Suprapubic skin (tissue), 4 donors: ENCODE measurements at regions not wholly inside any gene's neighbourhood (a gene's known extent, or its start where the extent isn't known, plus 50 kb on each side); places are given as distances from the start of the nearest gene placed in this dataset.

Experiments used
- POLR2A ChIP-seq, 2 donors: fragments of 450-650 bp; IDR thresholded peaks; one replicate each; pipeline ENCODE4 v1.6.1; 2017; ENCODE audit warnings: antibody characterized with exemption in 2 of 2, mild to moderate bottlenecking in 2 of 2, moderate library complexity in 2 of 2
- POLR2AphosphoS5 ChIP-seq, 3 donors: sonication (generic); formaldehyde crosslinking; IDR thresholded peaks; one replicate each; pipeline ENCODE4 v1.6.1; 2017; ENCODE audit warnings: antibody characterized with exemption in 3 of 3
- TF ChIP-seq, protein P1 (sequence below), 2 donors: fragments of 200-600 bp in 1 of 2; fragments of 450-650 bp in 1 of 2; sonication (generic) in 1 of 2; IDR thresholded peaks; one replicate each; pipeline ENCODE4 v1.5.1; 2016 to 2019; ENCODE audit warnings: antibody characterized with exemption in 2 of 2, mild to moderate bottlenecking in 1 of 2, moderate library complexity in 1 of 2

DNA sequence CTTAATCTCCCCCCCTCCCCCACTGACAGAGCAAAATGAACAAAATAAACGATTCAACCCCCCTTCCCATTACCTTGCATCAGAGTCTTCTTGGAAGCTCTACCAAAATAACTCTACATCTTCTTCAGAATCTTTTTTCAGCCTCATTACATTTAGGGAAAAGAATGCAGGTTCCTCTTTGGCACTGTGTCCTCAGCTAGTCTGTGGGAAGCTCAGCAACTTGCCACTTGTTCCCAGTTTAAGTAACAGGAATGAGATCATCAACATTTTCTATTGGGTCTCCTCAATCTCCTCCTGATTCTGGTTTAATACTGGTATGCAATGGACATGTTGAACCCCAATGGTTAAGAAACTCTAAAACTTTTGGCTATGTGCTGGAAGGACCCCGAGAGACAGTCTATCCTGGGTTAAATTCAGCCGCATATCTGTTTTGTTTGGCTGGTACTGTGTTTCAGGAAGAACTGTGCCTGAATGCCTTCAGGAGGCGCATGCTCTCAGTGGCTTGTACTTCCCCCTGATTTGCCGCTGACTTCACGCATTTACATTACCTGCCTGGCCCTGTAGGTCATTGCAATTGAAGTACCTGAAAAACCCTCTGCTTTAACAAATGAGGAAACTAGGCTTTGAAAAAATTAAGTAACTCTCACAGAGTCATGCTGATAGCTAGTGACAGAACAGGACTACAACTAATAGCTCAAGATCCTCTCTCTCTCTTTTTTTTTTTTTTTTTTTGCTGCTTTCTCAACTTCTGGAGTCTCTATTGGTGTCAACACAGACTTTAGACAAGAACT is 78.1 kb upstream of the HMHB1 start:
- TF ChIP-seq POLR2AphosphoS5 (IDR thresholded peaks at IDR 0.05) (no peak), POLR2A (IDR thresholded peaks at IDR 0.05) (no peak)
- TF ChIP-seq, protein P1, sequence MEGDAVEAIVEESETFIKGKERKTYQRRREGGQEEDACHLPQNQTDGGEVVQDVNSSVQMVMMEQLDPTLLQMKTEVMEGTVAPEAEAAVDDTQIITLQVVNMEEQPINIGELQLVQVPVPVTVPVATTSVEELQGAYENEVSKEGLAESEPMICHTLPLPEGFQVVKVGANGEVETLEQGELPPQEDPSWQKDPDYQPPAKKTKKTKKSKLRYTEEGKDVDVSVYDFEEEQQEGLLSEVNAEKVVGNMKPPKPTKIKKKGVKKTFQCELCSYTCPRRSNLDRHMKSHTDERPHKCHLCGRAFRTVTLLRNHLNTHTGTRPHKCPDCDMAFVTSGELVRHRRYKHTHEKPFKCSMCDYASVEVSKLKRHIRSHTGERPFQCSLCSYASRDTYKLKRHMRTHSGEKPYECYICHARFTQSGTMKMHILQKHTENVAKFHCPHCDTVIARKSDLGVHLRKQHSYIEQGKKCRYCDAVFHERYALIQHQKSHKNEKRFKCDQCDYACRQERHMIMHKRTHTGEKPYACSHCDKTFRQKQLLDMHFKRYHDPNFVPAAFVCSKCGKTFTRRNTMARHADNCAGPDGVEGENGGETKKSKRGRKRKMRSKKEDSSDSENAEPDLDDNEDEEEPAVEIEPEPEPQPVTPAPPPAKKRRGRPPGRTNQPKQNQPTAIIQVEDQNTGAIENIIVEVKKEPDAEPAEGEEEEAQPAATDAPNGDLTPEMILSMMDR (IDR thresholded peaks at IDR 0.05): no peak
